NB4 (cell line): ENCODE measurements at regions not wholly inside any gene's neighbourhood (a gene's known extent, or its start where the extent isn't known, plus 50 kb on each side); places are given as distances from the start of the nearest gene placed in this dataset.

ENCODE experiments used
- CTCF ChIP-seq: IDR thresholded peaks from one replicate; pipeline ENCODE4 v1.5.1; 2012; ENCODE audit warnings: low read depth, low read length
- MAX ChIP-seq: IDR thresholded peaks from 2 replicates; pipeline ENCODE4 v1.6.1; 2011; ENCODE audit warnings: low read depth, low read length
- MYC ChIP-seq: IDR thresholded peaks from 2 replicates; pipeline ENCODE4 v1.6.1; 2011; ENCODE audit warnings: low read depth, low read length
- POLR2A ChIP-seq: IDR thresholded peaks from 2 replicates; pipeline ENCODE4 v1.6.1; 2011; ENCODE audit warnings: mild to moderate bottlenecking; ENCODE audit not compliant: insufficient read length; ENCODE audit errors: extremely low read depth

GRCh38 chr12:113568021-113568420 lies 96.3 kb upstream of the LHX5 start:
- TF ChIP-seq CTCF (no peak), POLR2A (no peak), MYC (no peak), MAX (no peak)
